Amygdala (tissue), 56 donors: ENCODE measurements at regions not wholly inside any gene's neighbourhood (a gene's known extent, or its start where the extent isn't known, plus 50 kb on each side); places are given as distances from the start of the nearest gene placed in this dataset.
"Not testable (repeated sequence)": the region's sequence is repeated elsewhere in the genome, so short reads cannot be mapped to it uniquely, and the experiment has no call there.

Experiments used
- DNase-seq, 56 donors: peaks; one replicate each; lab custom pipeline; 2025; lab: John Stamatoyannopoulos, UW

DNA sequence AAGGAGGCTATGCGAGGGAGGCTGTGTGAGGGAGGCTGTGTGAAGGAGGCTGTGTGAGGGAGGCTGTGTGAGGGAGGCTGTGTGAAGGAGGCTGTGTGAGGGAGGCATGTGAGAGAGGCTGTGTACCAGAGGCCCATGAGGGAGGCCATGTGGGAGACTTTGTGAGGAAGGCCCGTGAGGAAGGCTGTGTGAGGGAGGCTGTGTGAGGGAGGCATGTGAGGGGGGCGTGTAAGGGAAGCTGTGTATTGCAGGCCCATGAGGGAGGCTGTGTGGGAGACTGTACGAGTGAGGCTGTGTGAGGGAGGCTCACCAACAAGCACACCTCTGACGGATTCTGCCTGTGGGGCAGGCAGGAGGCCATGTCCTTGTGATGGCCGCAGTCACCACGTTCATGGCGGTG, 122.7 kb upstream of the RNF32 start:
- not testable (repeated sequence) for DNase-seq

DNA sequence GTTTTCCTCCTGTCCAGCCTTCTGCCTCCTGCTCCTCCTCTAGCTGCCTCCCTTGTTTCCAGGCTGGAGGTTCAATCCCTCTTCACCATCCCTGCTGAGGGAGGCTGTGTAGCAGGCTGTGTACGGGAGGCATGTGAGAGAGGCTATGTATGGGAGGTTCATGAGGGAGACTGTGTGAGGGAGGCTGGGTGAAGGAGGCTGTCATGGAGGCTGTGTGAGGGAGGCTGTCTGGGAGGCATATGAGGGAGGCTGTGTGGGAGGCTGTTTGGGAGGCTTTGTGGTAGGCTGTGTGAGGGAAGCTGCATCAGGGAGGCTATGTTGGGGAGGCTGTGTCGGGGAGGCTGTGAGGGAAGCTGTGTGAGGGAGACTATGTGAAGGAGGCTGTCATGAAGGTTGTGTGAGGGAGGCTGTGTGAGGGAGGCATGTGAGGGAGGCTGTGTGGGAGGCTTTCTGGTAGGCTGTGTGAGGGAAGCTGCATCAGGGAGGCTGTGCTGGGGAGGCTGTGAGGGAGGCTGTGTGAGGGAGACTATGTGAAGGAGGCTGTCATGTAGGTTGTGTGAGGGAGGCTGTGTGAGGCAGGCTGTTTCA, 123.7 kb upstream of the RNF32 start:
- no peak for DNase-seq

DNA sequence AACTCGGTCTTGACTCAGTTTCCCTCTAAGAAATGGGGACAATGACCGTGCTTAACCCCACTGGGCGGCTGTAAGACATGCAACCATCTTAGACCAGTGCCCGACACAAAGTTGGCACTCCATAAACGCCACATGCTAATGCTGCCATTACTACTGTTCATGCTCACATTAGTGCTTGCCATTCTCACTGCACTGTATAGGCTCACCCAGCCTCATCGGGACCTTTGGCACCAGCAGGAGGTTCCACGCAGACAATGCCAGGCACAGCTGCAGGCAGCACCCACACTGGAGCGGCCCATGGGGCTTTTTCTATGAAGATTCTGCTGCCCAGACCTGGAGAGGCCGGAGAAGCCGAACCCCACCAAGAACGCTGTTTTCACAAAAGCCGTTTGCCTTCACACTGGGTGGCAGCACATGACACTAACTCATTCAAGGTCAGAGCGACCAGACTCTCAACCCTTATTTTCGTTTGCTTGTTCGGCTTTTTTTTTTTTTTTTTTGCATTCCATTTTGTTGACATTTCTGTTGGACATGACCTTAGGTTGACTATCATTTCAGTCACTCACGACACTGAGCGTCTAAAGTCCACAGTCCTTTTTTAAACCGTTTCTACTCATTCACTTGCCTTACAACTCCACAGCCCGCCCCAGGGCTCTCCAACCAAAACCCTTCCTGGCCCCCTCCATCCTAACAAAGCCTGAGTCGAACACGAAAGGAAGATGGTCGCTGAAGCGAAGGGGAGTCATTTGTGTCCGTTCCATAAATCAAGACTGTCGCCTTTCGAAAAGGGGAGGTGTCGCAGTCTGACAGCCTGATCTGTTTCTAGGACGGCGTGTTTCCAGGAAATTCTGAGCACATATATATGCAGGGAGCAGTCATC, 124.4 kb upstream of the RNF32 start:
- peak in 13 of 56 donors; percentile 1 to 42 (median 14) for DNase-seq

DNA sequence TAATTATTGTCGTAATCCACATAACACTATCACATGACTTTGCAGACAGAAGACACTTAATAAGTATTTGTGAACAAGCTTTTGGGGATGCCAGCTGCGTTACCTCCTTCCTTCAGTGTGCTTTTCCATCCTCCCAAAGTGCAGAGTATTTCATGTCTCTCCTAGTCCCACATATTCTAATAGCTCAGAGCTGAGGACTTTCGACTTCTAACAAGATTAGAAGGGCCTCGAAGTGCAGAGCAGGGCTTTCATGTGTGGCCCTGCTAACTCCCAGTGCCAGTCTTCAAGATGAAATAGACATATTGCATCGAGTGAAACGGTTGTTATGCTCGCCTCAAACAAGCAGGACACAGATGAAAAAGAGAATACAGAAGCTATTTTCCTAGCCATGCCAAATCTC, 125.7 kb upstream of the RNF32 start:
- DNase-seq = no peak

DNA sequence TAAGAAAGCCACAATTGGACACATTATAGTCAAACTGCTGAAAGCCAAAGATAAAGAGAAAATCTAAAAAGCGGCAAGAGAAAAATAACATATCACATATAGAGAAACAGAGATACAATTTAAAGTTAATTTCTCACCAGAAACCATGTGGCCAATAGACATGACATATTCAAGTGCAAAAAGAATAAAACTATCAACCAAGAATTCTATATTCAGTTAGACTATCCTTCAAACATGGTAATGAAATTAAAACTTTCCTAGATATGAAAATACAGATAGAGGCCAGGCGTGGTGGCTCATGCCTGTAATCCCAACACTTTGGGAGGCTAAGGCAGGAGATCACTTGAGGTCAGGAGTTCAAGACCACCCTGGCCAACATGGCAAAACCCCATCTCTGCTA, 129.1 kb upstream of the RNF32 start:
- no peak for DNase-seq

DNA sequence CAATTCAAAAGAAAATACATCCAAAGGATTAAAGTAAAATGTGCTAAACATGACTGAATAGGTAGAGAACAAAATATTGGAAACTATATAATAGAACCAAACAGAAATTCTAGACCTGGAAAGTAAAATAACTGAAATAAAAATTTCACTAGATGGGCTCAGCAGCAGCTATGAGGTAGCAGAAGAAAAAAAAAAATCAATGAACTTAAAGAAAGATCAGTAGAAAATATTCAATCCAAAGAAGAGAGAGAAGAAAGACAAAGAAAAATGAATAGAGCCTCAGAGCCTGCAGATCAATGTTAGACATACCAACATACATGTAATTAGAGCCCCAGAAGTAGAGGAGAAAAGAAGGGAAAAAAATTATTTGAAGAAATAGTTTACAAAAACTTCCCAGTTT, 129.6 kb upstream of the RNF32 start:
- no peak for DNase-seq

DNA sequence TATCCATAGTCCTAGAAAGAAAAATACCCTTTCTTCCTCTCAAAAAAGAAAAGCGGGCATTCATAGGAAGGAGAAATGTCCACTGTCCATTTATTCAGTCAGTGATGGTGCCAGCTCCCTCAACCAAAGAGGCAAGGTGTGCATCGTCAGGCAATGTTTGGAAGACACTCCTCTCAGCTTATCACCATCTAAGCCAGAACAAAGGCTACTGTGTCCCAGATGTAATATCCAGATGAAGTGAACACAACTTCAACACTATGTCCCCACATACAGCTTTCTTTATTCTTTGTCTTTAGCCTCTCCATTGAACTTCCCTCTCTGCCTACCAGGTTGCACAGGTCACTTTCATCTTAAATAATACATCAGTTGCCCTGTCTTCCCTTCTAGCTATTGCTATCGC, 131.4 kb upstream of the RNF32 start:
- DNase-seq = no peak

DNA sequence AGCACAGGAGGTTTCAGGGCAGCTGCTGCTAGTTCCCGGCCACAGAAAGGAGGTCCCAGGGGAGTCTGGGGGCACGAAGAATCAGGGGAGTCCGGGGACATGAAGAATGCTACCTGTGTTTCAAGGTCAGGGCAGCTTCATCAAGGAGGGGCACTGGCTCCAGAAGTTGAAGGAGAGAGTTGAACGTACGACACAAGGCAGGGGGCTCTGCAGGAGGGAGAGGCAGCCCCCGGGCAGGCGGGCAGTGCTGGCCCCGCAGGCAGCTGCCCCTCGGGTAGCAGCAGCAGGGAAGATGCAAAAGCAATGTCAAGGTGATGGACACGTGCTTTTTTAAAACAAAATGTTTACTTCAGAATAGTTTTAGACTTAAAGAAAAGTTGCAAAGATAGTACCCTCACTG, 134.7 kb upstream of the RNF32 start:
- no peak for DNase-seq

DNA sequence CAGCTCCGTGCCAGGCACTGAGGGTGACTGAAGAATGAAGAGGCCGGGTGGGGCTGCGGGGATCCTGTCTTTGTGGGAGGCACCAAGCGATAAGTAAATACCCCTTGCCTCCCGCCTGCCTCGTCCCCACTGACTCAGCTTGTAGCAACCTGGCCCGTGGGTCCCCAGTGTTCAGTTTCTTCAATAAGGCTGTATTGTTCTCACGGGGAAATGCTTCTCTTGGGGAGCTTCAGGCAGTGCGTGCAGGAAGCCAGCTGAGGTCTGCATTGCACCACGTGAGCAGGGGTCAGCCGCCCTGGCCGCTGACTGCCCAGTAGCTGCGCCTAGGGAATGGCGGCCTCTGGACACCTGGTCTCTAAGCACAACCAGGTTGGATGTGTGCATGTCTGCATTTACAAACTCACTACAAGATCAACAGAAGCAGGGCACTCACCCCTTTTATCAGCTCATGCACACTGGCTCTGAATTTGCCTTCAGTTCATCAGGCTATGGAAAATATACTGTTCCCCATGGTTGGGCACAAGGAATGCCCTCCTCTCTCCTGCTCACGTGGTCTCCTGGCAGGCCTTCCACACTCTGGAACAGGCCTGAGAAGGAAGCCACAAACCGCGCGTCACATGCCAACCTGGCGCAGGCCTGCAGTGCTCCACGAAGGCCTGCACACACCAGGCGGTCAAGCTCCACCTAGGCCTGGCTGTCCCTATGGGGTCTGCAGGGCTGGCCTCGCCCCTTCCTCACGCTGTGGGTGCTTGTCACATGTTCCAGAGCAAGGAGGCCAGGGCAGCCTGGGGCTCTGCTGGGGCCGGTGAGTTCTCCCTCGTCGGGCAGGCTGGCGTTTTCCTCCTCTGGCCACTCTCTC, 135.7 kb upstream of the RNF32 start:
- DNase-seq = no peak

DNA sequence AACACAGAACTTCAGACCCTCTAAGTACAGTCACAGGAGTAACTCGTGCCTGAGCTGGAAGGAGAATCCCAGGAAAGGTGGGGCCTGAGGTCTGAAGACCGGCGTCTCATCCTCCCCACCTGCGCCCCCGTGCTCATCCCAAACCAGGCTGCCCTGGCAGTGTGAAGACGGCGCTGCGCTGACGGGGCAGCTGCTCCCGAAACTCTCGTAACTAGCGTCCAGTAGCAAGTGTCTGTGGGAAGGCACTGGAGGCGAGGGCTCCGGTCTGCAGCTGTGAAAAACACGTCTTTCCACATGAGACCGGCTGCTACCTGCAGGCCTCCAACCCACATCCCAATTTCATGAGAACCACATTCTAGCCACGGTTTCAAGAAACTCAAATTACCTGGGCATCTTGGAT, 136.6 kb upstream of the RNF32 start:
- no peak for DNase-seq

DNA sequence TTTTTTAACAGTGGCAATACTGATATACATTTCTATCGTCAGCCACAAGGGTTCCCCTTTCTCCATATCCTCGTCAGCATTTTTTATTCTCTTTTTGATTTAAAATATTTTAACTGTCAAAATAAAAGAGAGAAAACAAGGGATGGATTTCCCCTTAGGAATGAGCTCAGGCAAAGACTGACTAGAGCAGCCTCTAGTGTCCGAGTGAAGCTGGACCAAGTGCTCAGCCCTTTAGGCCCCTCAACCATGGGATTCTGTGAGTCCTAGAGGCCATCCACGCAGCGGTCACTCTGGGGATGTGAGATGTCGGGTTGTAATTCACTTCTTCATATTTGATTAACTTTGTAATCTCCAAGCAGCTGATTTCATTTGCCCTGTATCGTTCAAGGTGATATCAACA, 137.4 kb upstream of the RNF32 start:
- DNase-seq = no peak

DNA sequence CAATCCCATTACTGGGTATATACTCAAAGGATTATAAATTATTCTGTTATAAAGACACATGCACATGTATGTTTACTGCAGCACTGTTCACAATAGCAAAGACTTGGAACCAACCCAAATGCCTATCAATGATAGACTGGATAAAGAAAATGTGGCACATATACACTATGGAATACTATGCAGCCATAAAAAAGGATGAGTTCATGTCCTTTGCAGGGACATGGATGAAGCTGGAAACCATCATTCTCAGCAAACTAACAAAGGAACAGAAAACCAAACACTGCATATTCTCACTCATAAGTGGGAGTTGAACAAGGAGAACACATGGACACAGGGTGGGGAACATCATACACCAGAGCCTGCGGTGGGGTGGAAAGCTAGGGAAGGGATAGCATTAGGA, 138.8 kb upstream of the RNF32 start:
- DNase-seq = not testable (repeated sequence)

DNA sequence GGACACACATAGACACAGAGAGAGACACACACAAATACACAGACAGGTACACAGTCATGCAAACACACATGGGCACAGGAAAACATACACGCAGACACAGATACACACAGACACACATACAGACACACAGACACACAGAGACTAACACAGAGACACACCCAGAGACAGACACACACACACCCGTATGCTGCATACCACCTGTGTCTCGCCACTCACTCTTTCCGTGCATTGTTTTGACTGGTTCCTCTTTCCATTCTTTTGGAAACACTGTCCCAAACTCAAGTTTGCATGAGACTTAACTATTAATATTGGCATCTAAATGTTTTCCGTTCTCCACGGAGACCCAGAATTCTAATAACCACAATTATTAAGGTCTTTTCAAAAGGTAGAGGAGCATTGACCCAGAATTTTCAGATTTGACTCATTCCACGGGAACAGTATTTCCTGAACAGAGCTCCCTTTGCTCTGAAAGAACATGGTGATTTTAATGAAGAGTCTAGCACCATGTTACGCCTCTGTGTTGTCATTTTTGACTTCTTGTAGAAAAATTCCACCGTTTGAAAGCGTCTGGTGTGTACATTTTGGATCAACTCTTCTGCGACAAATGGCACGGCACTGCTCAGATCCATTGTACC, 141.2 kb upstream of the RNF32 start:
- no peak for DNase-seq

DNA sequence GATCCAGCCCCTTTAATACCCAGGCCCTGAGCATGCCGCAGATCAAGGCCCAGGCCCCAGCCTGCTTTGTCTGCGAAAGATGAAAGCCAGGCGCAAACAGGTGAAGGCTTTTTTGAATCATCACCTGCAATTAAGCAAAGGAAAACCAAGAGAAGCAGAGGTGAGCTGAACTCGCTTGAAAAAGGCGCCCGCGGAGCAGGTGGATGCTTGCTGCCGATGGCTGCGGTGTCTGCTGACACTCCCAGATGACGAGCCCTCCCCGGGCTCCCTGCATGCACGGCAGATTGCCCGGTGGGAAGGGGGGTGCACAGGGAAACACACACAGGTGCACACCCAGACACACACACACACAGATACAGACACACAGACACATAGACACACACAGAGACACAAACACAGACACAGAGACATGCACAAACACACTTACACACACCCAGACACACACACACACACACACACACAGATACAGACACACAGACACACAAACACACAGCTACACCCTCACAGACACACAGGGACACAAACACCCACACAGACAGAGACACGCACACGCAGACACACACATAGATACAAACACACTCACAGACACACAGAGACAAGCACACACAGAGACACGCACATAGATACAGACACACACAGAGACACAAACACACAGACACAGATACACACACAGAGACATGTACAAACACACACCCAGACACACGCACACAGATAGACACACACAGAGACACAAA, 142.6 kb upstream of the RNF32 start:
- DNase-seq = no peak

DNA sequence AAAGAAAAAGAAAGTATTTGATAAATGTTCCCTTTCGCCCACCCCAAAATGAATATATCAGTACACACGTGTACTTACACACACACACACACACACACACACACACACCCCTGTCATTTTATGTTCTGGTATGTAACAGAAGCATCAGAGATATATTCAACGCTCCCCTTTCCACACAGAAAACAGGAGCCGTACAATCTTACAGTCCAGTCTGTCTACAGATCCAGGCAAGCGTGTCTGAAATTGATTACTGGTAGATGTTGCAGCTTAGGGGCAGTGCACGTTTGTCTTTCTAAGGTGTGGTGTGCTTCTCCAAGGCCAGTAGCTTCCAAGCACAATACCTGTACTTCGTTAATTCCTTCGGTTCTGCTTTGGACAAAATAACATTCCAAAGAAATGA, 143.7 kb upstream of the RNF32 start:
- no peak for DNase-seq

DNA sequence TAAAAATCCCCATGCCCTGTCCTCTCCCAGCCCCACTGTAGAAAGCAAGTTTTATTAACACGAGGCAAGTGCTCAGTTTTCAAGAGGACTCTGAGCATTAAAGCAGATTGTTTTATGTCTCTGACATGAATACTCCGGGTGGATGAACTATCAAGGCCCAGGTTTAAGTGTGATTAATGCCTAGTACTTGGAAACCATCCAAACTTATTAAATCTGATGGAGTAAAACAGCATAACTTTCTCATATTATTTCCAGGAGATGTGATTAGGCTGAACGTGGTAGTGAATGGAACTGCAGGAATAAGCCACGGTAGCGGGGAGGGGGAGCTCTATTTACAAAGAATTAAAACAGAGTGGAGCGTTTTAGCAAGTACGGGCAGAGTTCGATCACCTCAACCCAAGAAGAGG, 144.2 kb upstream of the RNF32 start:
- no peak for DNase-seq

DNA sequence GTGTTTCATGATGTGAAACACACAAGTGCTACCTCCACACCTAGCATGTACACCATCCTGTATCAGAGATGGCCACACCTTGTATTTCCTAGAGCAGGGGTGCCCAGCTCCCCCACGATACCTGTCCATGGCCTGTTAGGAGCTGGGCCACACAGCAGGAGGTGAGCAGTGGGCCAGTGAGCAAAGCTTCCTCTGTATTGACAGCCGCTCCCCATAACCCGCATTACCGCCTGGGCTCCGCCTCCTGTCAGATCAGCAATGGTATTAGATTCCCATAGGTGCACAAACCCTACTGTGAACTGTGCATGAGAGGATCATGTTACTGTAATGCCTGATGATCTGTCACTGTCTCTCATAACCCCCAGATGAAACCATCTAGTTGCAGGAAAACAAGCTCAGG, 145.6 kb upstream of the RNF32 start:
- no peak for DNase-seq

DNA sequence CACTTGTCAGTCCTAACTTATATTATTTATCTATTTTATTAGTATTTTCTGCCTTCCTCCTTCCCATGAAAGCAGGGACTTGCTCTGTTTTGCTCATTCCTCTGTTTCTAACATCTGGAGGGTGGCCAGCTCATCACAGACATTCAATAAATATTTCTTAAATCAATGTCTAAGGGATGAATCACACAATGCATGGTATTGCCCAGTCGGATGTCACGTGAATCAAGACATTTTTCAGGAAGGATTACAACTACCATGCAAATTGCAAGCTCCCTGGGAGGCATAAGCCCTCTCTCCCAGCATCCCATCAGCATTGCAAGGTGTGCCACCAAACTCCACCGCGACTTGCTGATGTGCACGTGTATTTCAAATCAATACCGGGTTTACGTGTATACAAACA, 146.6 kb upstream of the RNF32 start:
- DNase-seq = no peak

DNA sequence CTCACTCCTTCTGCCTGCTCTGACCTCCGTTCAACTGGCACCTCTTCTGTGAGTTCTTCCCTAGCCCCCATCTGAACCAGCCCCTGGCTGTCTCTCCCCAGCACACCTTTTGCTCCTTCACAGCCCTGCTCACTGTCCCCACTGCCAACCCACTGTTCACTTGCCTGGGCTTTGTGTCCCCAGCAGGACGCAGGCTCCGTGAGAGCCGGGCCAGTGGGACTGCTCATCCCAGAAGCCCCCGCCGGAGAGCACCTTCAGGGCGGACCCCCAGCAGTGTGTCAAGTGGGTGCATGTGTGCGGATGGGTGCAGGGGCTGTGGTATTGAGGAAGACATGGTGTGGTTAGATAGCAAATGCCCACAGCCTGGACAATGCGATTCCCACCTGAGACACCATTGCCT, 148.4 kb upstream of the RNF32 start:
- DNase-seq = no peak

DNA sequence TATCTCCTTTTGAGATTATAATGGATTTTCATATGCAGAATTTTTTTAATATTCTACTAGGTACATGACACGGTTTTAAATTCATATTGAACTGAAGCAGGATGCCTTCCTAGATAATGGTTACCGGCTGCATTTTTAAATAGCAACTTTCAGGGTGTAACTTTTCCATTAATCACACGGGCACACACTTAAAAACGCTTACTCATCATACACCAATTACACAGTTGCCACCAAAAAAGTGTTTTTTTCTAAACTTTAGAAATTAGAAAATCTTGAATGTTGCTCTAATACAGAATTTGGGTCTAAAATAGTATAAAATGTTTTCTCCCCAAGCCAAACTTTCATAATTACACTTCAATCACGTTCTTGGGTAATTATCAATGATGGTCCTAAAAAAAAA, 149.1 kb upstream of the RNF32 start:
- no peak for DNase-seq
